T47D (cell line): ENCODE measurements at regions not wholly inside any gene's neighbourhood (a gene's known extent, or its start where the extent isn't known, plus 50 kb on each side); places are given as distances from the start of the nearest gene placed in this dataset.

Source experiments
- DNase-seq, 2 experiments: peaks; one replicate each; pipeline versions ENCODE4 v3.0.0 to v3.0.0-alpha.2; 2011 to 2012; ENCODE audit warnings: low read depth in 1 of 2, low spot score in 1 of 2
- JUND ChIP-seq: IDR thresholded peaks from 2 replicates; pipeline ENCODE4 v1.6.1; 2012; ENCODE audit warnings: low read depth
- in situ Hi-C: cut with HindIII; loops from 2 replicates; pipeline ENCODE4 v1.10.0; 2016; ENCODE audit warnings: low sequenced_read_pairs, low pct_unique_long_range_greater_than_20kb

- DNase-seq: no peak
- in situ Hi-C loops: no loop called here
- TF ChIP-seq JUND: no peak
Observed at GRCh38 chr4:92050875-92051274, 252.9 kb upstream of the GRID2 start.

DNA sequence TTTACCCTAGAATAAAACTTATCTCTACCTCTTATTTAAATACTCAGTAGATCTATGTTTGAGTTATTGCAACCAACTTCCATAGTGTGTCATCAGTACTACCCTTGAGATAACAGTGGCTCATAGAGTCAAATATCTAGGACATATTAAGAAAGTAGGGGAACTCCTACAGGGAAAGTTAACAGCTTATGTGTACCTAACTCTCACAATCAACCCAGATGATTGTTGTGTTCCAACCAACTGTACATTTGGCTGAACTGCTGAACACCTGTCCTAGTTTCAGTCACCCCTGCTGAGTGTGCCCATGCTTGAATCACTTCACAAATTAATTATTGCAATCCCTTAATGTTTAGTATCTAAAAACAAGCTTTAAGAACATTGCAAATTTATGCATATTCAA lies 244.2 kb upstream of the GRID2 start:
- no peak for TF ChIP-seq JUND
- no peak for DNase-seq

GRCh38 chr4:92060333-92060732 lies 243.4 kb upstream of the GRID2 start:
- no peak for TF ChIP-seq JUND
- in situ Hi-C loops: no loop called here
- DNase-seq: no peak

More for the DNA sequence above, 244.2 kb upstream of the GRID2 start:
- in situ Hi-C loops: no loop called here

GRCh38 chr4:92064574-92064973 lies 239.2 kb upstream of the GRID2 start:
- in situ Hi-C loops: no loop called here
- no peak for TF ChIP-seq JUND
- no peak for DNase-seq

- no peak for DNase-seq
- in situ Hi-C loops: no loop called here
- no peak for TF ChIP-seq JUND
Observed at GRCh38 chr4:92066485-92066884, 237.3 kb upstream of the GRID2 start.

- no peak for TF ChIP-seq JUND
- no peak for DNase-seq
- in situ Hi-C loops: no loop called here
Observed at GRCh38 chr4:92071587-92071986, 232.2 kb upstream of the GRID2 start.

DNA sequence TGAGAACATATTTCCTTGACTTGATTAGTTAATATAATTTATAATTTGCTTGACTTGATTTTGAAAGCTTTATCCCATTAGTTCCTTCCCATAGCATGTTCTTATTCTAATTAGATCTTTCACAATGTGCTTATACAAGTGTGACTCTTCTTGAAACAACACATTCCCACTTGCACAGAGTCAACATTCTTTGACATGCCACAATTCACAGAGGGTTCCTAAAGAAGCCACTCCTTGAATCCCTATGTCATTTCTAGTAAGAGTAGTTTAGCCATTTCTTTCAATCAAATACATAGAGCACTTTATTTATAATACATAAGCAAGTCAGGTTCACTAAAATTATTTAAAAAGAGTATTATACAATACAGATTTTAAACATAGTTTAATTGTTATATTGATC lies 228.9 kb upstream of the GRID2 start:
- DNase-seq: no peak
- in situ Hi-C loops: no loop called here
- TF ChIP-seq JUND: no peak

- DNase-seq: no peak
- TF ChIP-seq JUND: no peak
- in situ Hi-C loops: no loop called here
Observed at GRCh38 chr4:92090887-92091286, 212.9 kb upstream of the GRID2 start.

- in situ Hi-C loops: no loop called here
- TF ChIP-seq JUND: no peak
- peak in 1 of 2 experiments; percentile 32 for DNase-seq
Observed at GRCh38 chr4:92091335-92091734, 212.4 kb upstream of the GRID2 start.

- DNase-seq: no peak
- TF ChIP-seq JUND: no peak
- in situ Hi-C loops: no loop called here
Observed at GRCh38 chr4:92099861-92100260, 203.9 kb upstream of the GRID2 start.

- no peak for DNase-seq
- in situ Hi-C loops: no loop called here
- no peak for TF ChIP-seq JUND
Observed at GRCh38 chr4:92100975-92101374, 202.8 kb upstream of the GRID2 start.

DNA sequence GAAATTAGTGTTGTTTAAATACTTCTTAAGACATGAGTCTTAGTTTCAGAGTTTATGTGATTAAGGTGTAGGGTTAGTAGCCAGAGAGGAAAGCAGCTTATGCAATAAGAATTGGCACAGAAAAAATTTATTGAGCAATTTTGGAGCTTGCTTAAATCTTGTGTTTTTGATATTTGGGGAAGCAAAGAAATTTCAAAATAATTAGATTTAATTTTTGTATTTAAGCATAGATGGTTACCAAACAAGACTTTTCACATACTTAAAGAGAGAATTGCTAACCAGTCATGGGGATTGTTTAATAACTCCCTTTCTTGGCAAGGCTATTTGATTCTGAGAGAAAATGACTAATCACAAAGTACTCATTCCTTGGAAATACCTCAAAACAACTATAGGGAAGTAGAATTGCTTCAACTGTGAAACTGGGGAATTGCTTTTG lies 202.0 kb upstream of the GRID2 start:
- no peak for DNase-seq
- TF ChIP-seq JUND: no peak
- in situ Hi-C loops: no loop called here

DNA sequence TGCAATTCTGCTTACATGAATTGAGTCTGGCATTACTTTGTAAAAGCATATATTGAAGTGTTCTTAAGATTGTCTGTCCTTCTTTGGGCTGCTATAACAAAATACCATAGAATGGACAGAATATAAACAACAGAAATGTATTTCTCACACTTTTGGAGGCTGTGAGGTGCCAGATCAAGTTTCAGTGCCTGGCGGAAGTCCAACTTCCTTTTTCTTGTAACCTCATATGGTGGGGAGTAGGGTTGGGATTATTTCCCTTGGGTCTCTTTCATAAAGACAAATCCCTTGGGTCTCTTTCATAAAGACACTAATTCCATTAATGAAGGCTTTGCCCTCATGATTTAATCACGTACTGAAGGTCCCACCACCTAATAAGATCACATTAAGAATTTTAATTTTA lies 199.3 kb upstream of the GRID2 start:
- DNase-seq: no peak
- TF ChIP-seq JUND: no peak
- in situ Hi-C loops: no loop called here

DNA sequence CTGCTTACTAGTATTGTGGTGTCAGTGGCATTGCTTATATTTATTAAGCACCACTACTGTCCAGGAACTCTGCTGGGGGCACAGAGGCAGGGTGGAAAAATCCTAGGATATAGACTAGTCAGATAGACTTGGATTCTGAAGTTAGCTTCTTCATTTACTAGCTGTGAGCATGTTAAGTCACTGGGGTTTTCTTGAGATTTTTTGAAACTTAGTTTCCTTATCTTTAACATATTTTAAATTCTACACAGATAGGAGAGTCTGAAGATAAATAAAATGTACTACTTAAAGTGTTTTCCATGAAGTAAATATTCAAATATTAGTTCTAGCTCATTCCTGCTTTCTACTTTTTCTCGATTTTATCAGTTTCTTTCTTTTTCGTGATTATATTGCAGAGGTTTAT lies 196.9 kb upstream of the GRID2 start:
- no peak for DNase-seq
- no peak for TF ChIP-seq JUND
- in situ Hi-C loops: no loop called here
